ENCODE measurements at regions not wholly inside any gene's neighbourhood (a gene's known extent, or its start where the extent isn't known, plus 50 kb on each side); places are given as distances from the start of the nearest gene placed in this dataset.

- Histone ChIP-seq H3K79me2 (ENCODE audit: control insufficient read depth, insufficient read depth, low read length) (no peaks in the 10 kb centered on the region), H3K4me1 (ENCODE audit: control insufficient read depth, insufficient read depth, low read length) (no peaks in the 10 kb centered on the region), H3K27me3 (replicated peaks in 1 of 2; ENCODE audit: control insufficient read depth in 2 of 2, insufficient read depth in 2 of 2, low read length in 1 of 2) (no peaks in the 10 kb centered on the region), H3K9ac (ENCODE audit: control insufficient read depth, insufficient read depth, low read length) (no peak overlapping the region), H3K27ac (ENCODE audit: control insufficient read depth, insufficient read depth) (no peak overlapping the region), H3K9me3 (replicated peaks; ENCODE audit: control insufficient read depth, insufficient read depth, low read length) (no peaks in the 10 kb centered on the region; the same call in 2 of the 3 replicates), H3K4me2 (ENCODE audit: control insufficient read depth, insufficient read depth) (no peak overlapping the region), H2AFZ (ENCODE audit: control insufficient read depth, low read depth, low read length) (no peak overlapping the region), H4K20me1 (ENCODE audit: control insufficient read depth, insufficient read depth) (no peaks in the 10 kb centered on the region), H3K36me3 (ENCODE audit: control insufficient read depth in 2 of 2, insufficient read depth in 2 of 2, low read length in 1 of 2) (no peaks in the 10 kb centered on the region), H3K4me3 (no peak overlapping the region)
- POLR2A ChIA-PET: no interaction called here
- in situ Hi-C loops (cut with MboI) (no loop called here), intact Hi-C loops (cut with micrococcal nuclease; ENCODE audit: unreplicated experiment) (no loop called here)
- TF ChIP-seq POU2F2 (IDR thresholded peaks at IDR 0.05; ENCODE audit: borderline replicate concordance, low read depth, low read length): no peak
- TF ChIP-seq HDGF (IDR thresholded peaks at IDR 0.05): no peak
- TF ChIP-seq BMI1 (IDR thresholded peaks at IDR 0.05; ENCODE audit: borderline replicate concordance): no peak
- no peak for TF ChIP-seq MXI1 (IDR thresholded peaks at IDR 0.05; ENCODE audit: low read depth, low read length)
- TF ChIP-seq SREBF1 (IDR thresholded peaks at IDR 0.05; ENCODE audit: low read length): no peak
- TF ChIP-seq NKRF (conservative IDR thresholded peaks at IDR 0.05): no peak
- TF ChIP-seq KAT2A (conservative IDR thresholded peaks at IDR 0.05; ENCODE audit: control insufficient read depth, low read depth, low read length): no peak
- no peak for TF ChIP-seq STAT3 (IDR thresholded peaks at IDR 0.05; ENCODE audit: low read depth, low read length)
- no peak for TF ChIP-seq EGR1 (IDR thresholded peaks at IDR 0.05; ENCODE audit: borderline replicate concordance in 1 of 2, low read depth in 2 of 2, low read length in 2 of 2)
- no peak for TF ChIP-seq PML (IDR thresholded peaks at IDR 0.05; ENCODE audit: low read length)
- no peak for TF ChIP-seq POLR2AphosphoS5 (IDR thresholded peaks at IDR 0.05; ENCODE audit: low read length)
- no peak for TF ChIP-seq CUX1 (IDR thresholded peaks at IDR 0.05; ENCODE audit: insufficient replicate concordance, low read depth, low read length)
- no peak for TF ChIP-seq NRF1 (conservative IDR thresholded peaks at IDR 0.05; ENCODE audit: low read depth, low read length)
- no peak for TF ChIP-seq ZNF592 (IDR thresholded peaks at IDR 0.05)
- TF ChIP-seq TBL1XR1 (IDR thresholded peaks at IDR 0.05; ENCODE audit: low read depth, low read length): no peak
- ATAC-seq (no peak), DNase-seq (ENCODE audit: low read depth, low spot score) (no peak), FAIRE-seq (no peak)
- no TSS peak for BruUV-seq (replicated peaks)
- CTCF ChIA-PET: no interaction called here
- SMC1A ChIA-PET (ENCODE audit: uncharacterized antibody, unreplicated experiment): no interaction called here
- RAD21 ChIA-PET (ENCODE audit: unreplicated experiment): no interaction called here
Observed at GRCh38 chr19:28556371-28556770, 656.6 kb downstream of the UQCRFS1 start.
